GM20000 (cell line): ENCODE measurements at regions not wholly inside any gene's neighbourhood (a gene's known extent, or its start where the extent isn't known, plus 50 kb on each side); places are given as distances from the start of the nearest gene placed in this dataset.

Source experiments
- DNase-seq: peaks from one replicate; pipeline ENCODE4 v3.0.0; 2012; ENCODE audit warnings: low spot score
- CTCF ChIP-seq: IDR thresholded peaks from 2 replicates; pipeline ENCODE4 v1.5.1; 2012; ENCODE audit warnings: mild to moderate bottlenecking, control low read depth; ENCODE audit errors: extremely low read depth, missing control alignments

GRCh38 chr10:89085153-89085552, 94.6 kb downstream of the FAS start:
- DNase-seq, result no peak
- TF ChIP-seq CTCF, result no peak

GRCh38 chr10:89082086-89082485, 91.5 kb downstream of the FAS start:
- DNase-seq, result no peak
- TF ChIP-seq CTCF, result no peak

GRCh38 chr10:89080660-89081059, 90.1 kb downstream of the FAS start:
- DNase-seq, result no peak
- TF ChIP-seq CTCF, result no peak

GRCh38 chr10:89079961-89080360, 89.4 kb downstream of the FAS start:
- DNase-seq, result no peak
- no peak for TF ChIP-seq CTCF

GRCh38 chr10:89078724-89079672, 88.4 kb downstream of the FAS start:
- no peak for TF ChIP-seq CTCF
- no peak for DNase-seq

GRCh38 chr10:89076120-89076519, 85.5 kb downstream of the FAS start:
- DNase-seq, result no peak
- TF ChIP-seq CTCF, result no peak

- DNase-seq, result no peak
- no peak for TF ChIP-seq CTCF
These were observed 85.0 kb downstream of the FAS start for GRCh38 chr10:89075631-89076030.
